Stimulated activated CD4-positive, alpha-beta T cell treated with anti-CD3 and anti-CD28 coated beads, Interleukin-4, amount 100 ng/mL, for 1 hour (primary cell): ENCODE measurements at regions not wholly inside any gene's neighbourhood (a gene's known extent, or its start where the extent isn't known, plus 50 kb on each side); places are given as distances from the start of the nearest gene placed in this dataset.

Experiments used
- DNase-seq: peaks from one replicate; pipeline ENCODE4 v3.0.0-alpha.2; 2020

GRCh38 chr12:91914701-91915100 lies 230.9 kb downstream of the BTG1 start:
- no peak for DNase-seq

GRCh38 chr12:91913651-91914050 lies 232.0 kb downstream of the BTG1 start:
- DNase-seq, result no peak

GRCh38 chr12:91913124-91913523 lies 232.5 kb downstream of the BTG1 start:
- no peak for DNase-seq

- no peak for DNase-seq
Observed at GRCh38 chr12:91912178-91912577, 233.5 kb downstream of the BTG1 start.

GRCh38 chr12:91910871-91911388 lies 234.7 kb downstream of the BTG1 start:
- no peak for DNase-seq

GRCh38 chr12:91902860-91903683 lies 242.6 kb downstream of the BTG1 start:
- no peak for DNase-seq

- no peak for DNase-seq
Observed at GRCh38 chr12:91901381-91902074, 244.1 kb downstream of the BTG1 start.

- DNase-seq, result no peak
Observed at GRCh38 chr12:91900971-91901370, 244.7 kb downstream of the BTG1 start.

GRCh38 chr12:91899056-91899455 lies 246.6 kb downstream of the BTG1 start:
- no peak for DNase-seq

- no peak for DNase-seq
Observed at GRCh38 chr12:91897025-91897515, 248.6 kb downstream of the BTG1 start.

- DNase-seq, result no peak
Observed at GRCh38 chr12:91896286-91897024, 249.2 kb downstream of the BTG1 start.

- no peak for DNase-seq
Observed at GRCh38 chr12:91894911-91895310, 250.7 kb downstream of the BTG1 start.

GRCh38 chr12:91893476-91893875 lies 252.2 kb downstream of the BTG1 start:
- no peak for DNase-seq

GRCh38 chr12:91892081-91892855 lies 253.4 kb downstream of the BTG1 start:
- DNase-seq, result no peak

- DNase-seq, result no peak
Observed at GRCh38 chr12:91890742-91891141, 254.9 kb downstream of the BTG1 start.

- no peak for DNase-seq
Observed at GRCh38 chr12:91889910-91890309, 255.7 kb downstream of the BTG1 start.

- no peak for DNase-seq
Observed at GRCh38 chr12:91889059-91889458, 256.6 kb downstream of the BTG1 start.

- DNase-seq, result no peak
Observed at GRCh38 chr12:91887957-91888356, 257.7 kb downstream of the BTG1 start.

- DNase-seq, result no peak
Observed at GRCh38 chr12:91885851-91886731, 259.6 kb downstream of the BTG1 start.

GRCh38 chr12:91884230-91884629 lies 261.4 kb downstream of the BTG1 start:
- no peak for DNase-seq

GRCh38 chr12:91883811-91884210 lies 261.8 kb downstream of the BTG1 start:
- no peak for DNase-seq
